A673 (cell line): ENCODE measurements at regions not wholly inside any gene's neighbourhood (a gene's known extent, or its start where the extent isn't known, plus 50 kb on each side); places are given as distances from the start of the nearest gene placed in this dataset.

Experiments used
- BruUV-seq: library from RNA; stranded (reverse); fragments of 400-500 nt; replicated peaks from 2 replicates; lab custom pipeline; 2021; lab: Mats Ljungman, UMichigan
- CTCF ChIA-PET: fragments of 300-600 bp; sonication (Branson Sonifier 250); formaldehyde crosslinking; loops from one replicate; lab custom pipeline; 2022; ENCODE audit warnings: antibody characterized with exemption; lab: Charles Lee
- POLR2A ChIA-PET: fragments of 300-600 bp; sonication (Branson Sonifier 250); formaldehyde crosslinking; loops from one replicate; lab custom pipeline; 2022; ENCODE audit warnings: antibody characterized with exemption; ENCODE audit not compliant: low non-redundant PET; lab: Charles Lee
- DNase-seq: peaks from one replicate; pipeline ENCODE4 v3.0.0-alpha.2; 2015; ENCODE audit warnings: low spot score
- H3K27ac ChIP-seq: fragments of 200-600 bp; sonication (generic); 2 replicates; pipeline ENCODE4 v1.5.1; 2016; ENCODE audit warnings: mixed run types, low read depth, mild to moderate bottlenecking, mixed read lengths, antibody characterized with exemption, low read length; ENCODE audit not compliant: poor library complexity, severe bottlenecking
- H3K27me3 ChIP-seq: fragments of 200-600 bp; sonication (generic); replicated peaks from 2 replicates; pipeline ENCODE4 v1.6.1; 2017; ENCODE audit warnings: mixed run types, low read depth, mild to moderate bottlenecking, mixed read lengths, antibody characterized with exemption, low read length; ENCODE audit not compliant: insufficient read depth, poor library complexity
- H3K36me3 ChIP-seq: fragments of 200-600 bp; sonication (generic); 2 replicates; pipeline ENCODE4 v1.6.1; 2016; ENCODE audit warnings: mixed run types, mild to moderate bottlenecking, mixed read lengths, antibody characterized with exemption, low read length; ENCODE audit not compliant: insufficient read depth, poor library complexity, severe bottlenecking
- H3K4me1 ChIP-seq: fragments of 200-600 bp; sonication (generic); 2 replicates; pipeline ENCODE4 v1.6.1; 2017; ENCODE audit warnings: mixed run types, mild to moderate bottlenecking, mixed read lengths, antibody characterized with exemption, low read length; ENCODE audit not compliant: insufficient read depth, poor library complexity, severe bottlenecking
- H3K4me3 ChIP-seq: fragments of 200-600 bp; sonication (generic); 2 replicates; pipeline ENCODE4 v1.5.1; 2016; ENCODE audit warnings: low read depth, mixed run types, mild to moderate bottlenecking, mixed read lengths, low read length; ENCODE audit not compliant: poor library complexity, severe bottlenecking
- H3K9me3 ChIP-seq: fragments of 200-600 bp; sonication (generic); 2 replicates; pipeline ENCODE4 v1.6.1; 2016; ENCODE audit warnings: mixed run types, low read depth, mild to moderate bottlenecking, mixed read lengths, antibody characterized with exemption, low read length; ENCODE audit not compliant: poor library complexity, severe bottlenecking
- CTCF ChIP-seq: fragments of 300-800, 200-600 bp; sonication (generic); conservative IDR thresholded peaks from 2 replicates; pipeline ENCODE4 v1.5.1; 2017; ENCODE audit warnings: low read depth, mild to moderate bottlenecking, antibody characterized with exemption, low read length, moderate library complexity, mixed read lengths
- EZH2 ChIP-seq: fragments of 200-600 bp; sonication (generic); IDR thresholded peaks from 2 replicates; pipeline ENCODE4 v1.6.1; 2017; ENCODE audit warnings: borderline replicate concordance, low read depth, mild to moderate bottlenecking, mixed read lengths, antibody characterized with exemption, low read length; ENCODE audit not compliant: poor library complexity, severe bottlenecking
- intact Hi-C: fragments of 100-400 bp; cut with micrococcal nuclease; formaldehyde crosslinking; loops from one replicate; pipeline ENCODE4 v1.10.0; 2022; ENCODE audit not compliant: unreplicated experiment

GRCh38 chr10:108592956-108593355 lies 1330.4 kb downstream of the XPNPEP1 start:
- CTCF ChIA-PET = no interaction called here
- intact Hi-C loops = loop anchor here (2.0 kb wide), 1 partner anchor 598 kb away; no protein-coding TSS in a partner anchor
- TF ChIP-seq EZH2 = no peak
- no peak for TF ChIP-seq CTCF

GRCh38 chr10:108591417-108591816 lies 1331.9 kb downstream of the XPNPEP1 start:
- TF ChIP-seq EZH2 (no peak), CTCF (no peak)
- Histone ChIP-seq H3K4me1 (peaks cover 40% of the 10 kb centered on the region), H3K4me3 (no peak overlapping the region), H3K27ac (no peak overlapping the region), H3K36me3 (no peaks in the 10 kb centered on the region), H3K9me3 (no peaks in the 10 kb centered on the region), H3K27me3 (no peaks in the 10 kb centered on the region)
- intact Hi-C loops = no loop called here
- no TSS peak for BruUV-seq
- POLR2A ChIA-PET = no interaction called here
- CTCF ChIA-PET = no interaction called here
- DNase-seq = no peak

More at GRCh38 chr10:108592956-108593355, 1330.4 kb downstream of the XPNPEP1 start:
- Histone ChIP-seq H3K9me3 (no peaks in the 10 kb centered on the region), H3K27ac (peak overlapping the region; percentile 48), H3K36me3 (no peaks in the 10 kb centered on the region), H3K27me3 (no peaks in the 10 kb centered on the region), H3K4me3 (no peak overlapping the region), H3K4me1 (peaks cover 51% of the 10 kb centered on the region)
- POLR2A ChIA-PET = no interaction called here
- BruUV-seq = no TSS peak
- DNase-seq = peak; percentile 88

DNA sequence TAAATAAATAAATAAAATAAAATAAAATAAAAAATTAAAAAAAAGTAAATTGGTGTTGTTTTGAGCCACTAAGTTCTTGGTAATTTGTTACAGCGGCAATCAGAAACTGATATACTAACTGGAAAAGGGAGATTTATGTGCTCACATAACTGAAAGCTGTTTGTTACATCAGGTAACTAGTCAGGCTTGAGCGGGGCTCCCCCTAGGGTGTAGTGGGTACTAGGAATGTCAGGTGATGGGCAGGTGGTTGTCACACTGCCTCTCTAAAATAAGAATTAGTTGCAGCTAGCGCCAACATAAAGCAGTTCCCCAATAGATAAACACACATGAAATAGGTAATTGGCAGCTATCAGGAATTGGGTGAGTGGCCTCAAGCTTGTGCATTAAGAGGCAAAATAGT lies 1336.9 kb downstream of the XPNPEP1 start:
- H3K27me3 ChIP-seq = no peaks in the 10 kb centered on the region
- intact Hi-C loops = no loop called here
- DNase-seq = no peak
- no peaks in the 10 kb centered on the region for H3K4me1 ChIP-seq
- H3K9me3 ChIP-seq = no peaks in the 10 kb centered on the region
- ChIA-PET CTCF (no interaction called here), POLR2A (no interaction called here)
- H3K36me3 ChIP-seq = no peaks in the 10 kb centered on the region
- H3K27ac ChIP-seq = no peak overlapping the region
- TF ChIP-seq CTCF = no peak
- no peak for TF ChIP-seq EZH2
- H3K4me3 ChIP-seq = no peak overlapping the region
- BruUV-seq = no TSS peak
